Natural killer cell (primary cell): ENCODE measurements at regions not wholly inside any gene's neighbourhood (a gene's known extent, or its start where the extent isn't known, plus 50 kb on each side); places are given as distances from the start of the nearest gene placed in this dataset.

Experiments used
- ATAC-seq, 3 donors: fragments of 150-1000 bp in 2 of 3; fragments of 200-7000 bp in 1 of 3; cut with Tn5 transposase; 1 replicate in 1 of 3; 2 replicates in 2 of 3; pipeline ENCODE4 v1.10.0; 2021; ENCODE audit warnings: mild to moderate bottlenecking in 2 of 3, moderate library complexity in 2 of 3
- DNase-seq, 2 donors: peaks; one replicate each; pipeline versions ENCODE4 v3.0.0 to v3.0.0-alpha.2; 2013 to 2021; ENCODE audit warnings: mixed read lengths in 1 of 2
- H3K27ac ChIP-seq: one replicate; pipeline ENCODE4 v1.5.1; 2013; ENCODE audit warnings: mild to moderate bottlenecking, low read length
- H3K27me3 ChIP-seq: one replicate; pipeline ENCODE4 v1.6.1; 2013; ENCODE audit warnings: low read length; ENCODE audit not compliant: control insufficient read depth, insufficient read depth
- H3K36me3 ChIP-seq: one replicate; pipeline ENCODE4 v1.6.1; 2013; ENCODE audit warnings: low read length; ENCODE audit not compliant: control insufficient read depth, insufficient read depth
- H3K4me1 ChIP-seq: one replicate; pipeline ENCODE4 v1.6.1; 2013; ENCODE audit warnings: low read length; ENCODE audit not compliant: control insufficient read depth, insufficient read depth
- H3K4me3 ChIP-seq: one replicate; pipeline ENCODE4 v1.5.1; 2013; ENCODE audit warnings: low read length
- H3K9me3 ChIP-seq: one replicate; pipeline ENCODE4 v1.6.1; 2013; ENCODE audit warnings: low read length; ENCODE audit not compliant: control insufficient read depth, insufficient read depth
- H3K27ac Mint-ChIP-seq, 2 donors: one replicate each; pipeline ENCODE4 v1.8.0; 2022; ENCODE audit warnings: mild to moderate bottlenecking in 2 of 2, mixed read lengths in 2 of 2, moderate library complexity in 1 of 2
- H3K27me3 Mint-ChIP-seq, 2 donors: one replicate each; pipeline ENCODE4 v1.8.0; 2022; ENCODE audit warnings: low read depth in 2 of 2, mixed read lengths in 2 of 2
- H3K36me3 Mint-ChIP-seq: one replicate; pipeline ENCODE4 v1.8.0; 2022; ENCODE audit warnings: mixed read lengths
- H3K4me1 Mint-ChIP-seq, 2 donors: one replicate each; pipeline ENCODE4 v1.8.0; 2022; ENCODE audit warnings: mixed read lengths in 2 of 2
- H3K4me3 Mint-ChIP-seq: one replicate; pipeline ENCODE4 v1.8.0; 2022; ENCODE audit warnings: mild to moderate bottlenecking, moderate library complexity, mixed read lengths
- H3K9me3 Mint-ChIP-seq, 2 donors: one replicate each; pipeline ENCODE4 v1.8.0; 2022; ENCODE audit warnings: mixed read lengths in 2 of 2
- CTCF ChIP-seq: fragments of 200-600 bp; IDR thresholded peaks from one replicate; pipeline ENCODE4 v1.8.0; 2022; ENCODE audit warnings: antibody characterized with exemption
- WGBS: methylation state at CpG from one replicate; pipeline ENCODE4 v1.1.7; 2013; ENCODE audit warnings: missing lambda C conversion rate; ENCODE audit not compliant: insufficient coverage; 5-methylcytosine and 5-hydroxymethylcytosine counted together
- intact Hi-C: fragments of 100-400 bp; cut with micrococcal nuclease; formaldehyde crosslinking; loops from one replicate; pipeline ENCODE4 v1.14.2; 2022

- Histone ChIP-seq H3K27ac (no peak overlapping the region), H3K27me3 (no peaks in the 10 kb centered on the region), H3K4me1 (no peaks in the 10 kb centered on the region), H3K9me3 (no peaks in the 10 kb centered on the region), H3K4me3 (no peak overlapping the region), H3K36me3 (no peaks in the 10 kb centered on the region)
- peaks cover 0 to 3% of the 10 kb centered on the region in 2 donors for H3K9me3 Mint-ChIP-seq
- intact Hi-C loops = no loop called here
- no peak for DNase-seq
- ATAC-seq = no peak
- H3K4me1 Mint-ChIP-seq = no peaks in the 10 kb centered on the region
- H3K27me3 Mint-ChIP-seq = no peaks in the 10 kb centered on the region
- no peak for TF ChIP-seq CTCF
- H3K36me3 Mint-ChIP-seq = no peaks in the 10 kb centered on the region
- H3K4me3 Mint-ChIP-seq = no peak overlapping the region
- WGBS = 80% methylated on average over 2 of the region's 3 CpGs
- no peak overlapping the region for H3K27ac Mint-ChIP-seq
Measured at GRCh38 chrX:138408101-138408500, 303.4 kb downstream of the FGF13 start.

- no peaks in the 10 kb centered on the region for H3K4me1 Mint-ChIP-seq
- H3K4me3 ChIP-seq = no peak overlapping the region
- H3K4me1 ChIP-seq = no peaks in the 10 kb centered on the region
- no peaks in the 10 kb centered on the region for H3K9me3 ChIP-seq
- H3K9me3 Mint-ChIP-seq = peaks cover 0 to 5% of the 10 kb centered on the region in 2 donors
- no peak overlapping the region for H3K4me3 Mint-ChIP-seq
- no peak for TF ChIP-seq CTCF
- intact Hi-C loops = no loop called here
- no peak for ATAC-seq
- H3K36me3 Mint-ChIP-seq = no peaks in the 10 kb centered on the region
- 67% methylated on average over 2 of the region's 2 CpGs for WGBS
- H3K27me3 ChIP-seq = no peaks in the 10 kb centered on the region
- no peaks in the 10 kb centered on the region for H3K36me3 ChIP-seq
- DNase-seq = no peak
- H3K27me3 Mint-ChIP-seq = no peaks in the 10 kb centered on the region
- no peak overlapping the region for H3K27ac ChIP-seq
- no peak overlapping the region for H3K27ac Mint-ChIP-seq
Measured at GRCh38 chrX:138411048-138411447, 300.5 kb downstream of the FGF13 start.
